Breast epithelium (tissue), 4 donors: ENCODE measurements at regions not wholly inside any gene's neighbourhood (a gene's known extent, or its start where the extent isn't known, plus 50 kb on each side); places are given as distances from the start of the nearest gene placed in this dataset.

Experiments used
- DNase-seq, 2 donors: peaks; one replicate each; pipeline ENCODE4 v3.0.0-alpha.2; 2019; ENCODE audit warnings: low spot score in 2 of 2
- H3K27ac ChIP-seq, 2 donors: fragments of 200-600 bp; sonication (generic) in 1 of 2; one replicate each; pipeline ENCODE4 v1.5.1; 2016 to 2019; ENCODE audit warnings: mild to moderate bottlenecking in 1 of 2
- H3K27me3 ChIP-seq, 2 donors: fragments of 200-600 bp; sonication (generic) in 1 of 2; one replicate each; pipeline versions ENCODE4 v1.5.1 to v1.6.0; 2017 to 2019; ENCODE audit warnings: control low read depth in 1 of 2, mild to moderate bottlenecking in 1 of 2
- H3K36me3 ChIP-seq: fragments of 200-600 bp; one replicate; pipeline ENCODE4 v1.5.1; 2019
- H3K4me1 ChIP-seq, 2 donors: fragments of 200-600 bp; sonication (generic); one replicate each; pipeline ENCODE4 v1.5.1; 2016 to 2019; ENCODE audit warnings: control low read depth in 1 of 2
- H3K4me3 ChIP-seq, 3 donors: fragments of 200-600 bp; sonication (generic); 1 replicate in 2 of 3; 2 replicates in 1 of 3; pipeline ENCODE4 v1.5.1; 2016 to 2019; ENCODE audit warnings: mild to moderate bottlenecking in 3 of 3, moderate library complexity in 2 of 3
- H3K9me3 ChIP-seq, 2 donors: fragments of 200-600 bp; sonication (generic) in 1 of 2; one replicate each; pipeline ENCODE4 v1.5.1; 2016 to 2019; ENCODE audit warnings: control low read depth in 1 of 2
- POLR2A ChIP-seq: fragments of 450-650 bp; IDR thresholded peaks from one replicate; pipeline ENCODE4 v1.6.1; 2016; ENCODE audit warnings: antibody characterized with exemption, mild to moderate bottlenecking, moderate library complexity
- POLR2AphosphoS5 ChIP-seq, 3 donors: sonication (generic); formaldehyde crosslinking; IDR thresholded peaks; one replicate each; pipeline ENCODE4 v1.6.1; 2017; ENCODE audit warnings: antibody characterized with exemption in 3 of 3
- intact Hi-C: fragments of 100-400 bp; cut with DNase I; formaldehyde crosslinking; loops from one replicate; pipeline ENCODE4 v1.15.1; 2023; ENCODE audit warnings: low total_unique reads
- TF ChIP-seq, protein P1 (sequence below), 3 donors: fragments of 450-650 bp; IDR thresholded peaks; one replicate each; pipeline ENCODE4 v1.5.1; 2016 to 2017; ENCODE audit warnings: antibody characterized with exemption in 3 of 3, mild to moderate bottlenecking in 3 of 3, moderate library complexity in 3 of 3

DNA sequence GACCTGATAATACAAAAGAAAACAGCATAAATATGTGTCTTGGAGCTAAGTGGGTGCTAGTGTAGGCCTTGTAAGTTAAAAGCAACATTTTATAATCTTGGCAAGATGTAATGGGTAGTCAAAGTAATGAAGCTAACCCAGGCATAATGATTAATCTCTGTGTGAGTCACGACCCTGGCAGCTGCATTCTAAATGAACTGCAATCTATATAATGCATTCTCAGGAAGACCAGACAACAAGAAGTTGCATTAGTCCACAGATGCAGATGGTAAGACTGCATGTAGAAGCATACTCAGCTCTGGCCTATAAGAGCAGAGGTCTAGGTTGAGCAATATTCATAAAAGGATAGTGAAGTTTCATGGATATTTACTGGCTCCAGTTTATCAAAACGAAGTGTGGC is 85.6 kb upstream of the ETAA1 start:
- Histone ChIP-seq H3K27ac (no peak overlapping the region), H3K4me1 (no peaks in the 10 kb centered on the region), H3K36me3 (no peaks in the 10 kb centered on the region), H3K27me3 (no peaks in the 10 kb centered on the region), H3K9me3 (no peaks in the 10 kb centered on the region), H3K4me3 (no peak overlapping the region)
- intact Hi-C loops = no loop called here
- no peak for DNase-seq
- TF ChIP-seq POLR2AphosphoS5 (IDR thresholded peaks at IDR 0.05) = no peak
- TF ChIP-seq POLR2A = no peak
- TF ChIP-seq, protein P1, sequence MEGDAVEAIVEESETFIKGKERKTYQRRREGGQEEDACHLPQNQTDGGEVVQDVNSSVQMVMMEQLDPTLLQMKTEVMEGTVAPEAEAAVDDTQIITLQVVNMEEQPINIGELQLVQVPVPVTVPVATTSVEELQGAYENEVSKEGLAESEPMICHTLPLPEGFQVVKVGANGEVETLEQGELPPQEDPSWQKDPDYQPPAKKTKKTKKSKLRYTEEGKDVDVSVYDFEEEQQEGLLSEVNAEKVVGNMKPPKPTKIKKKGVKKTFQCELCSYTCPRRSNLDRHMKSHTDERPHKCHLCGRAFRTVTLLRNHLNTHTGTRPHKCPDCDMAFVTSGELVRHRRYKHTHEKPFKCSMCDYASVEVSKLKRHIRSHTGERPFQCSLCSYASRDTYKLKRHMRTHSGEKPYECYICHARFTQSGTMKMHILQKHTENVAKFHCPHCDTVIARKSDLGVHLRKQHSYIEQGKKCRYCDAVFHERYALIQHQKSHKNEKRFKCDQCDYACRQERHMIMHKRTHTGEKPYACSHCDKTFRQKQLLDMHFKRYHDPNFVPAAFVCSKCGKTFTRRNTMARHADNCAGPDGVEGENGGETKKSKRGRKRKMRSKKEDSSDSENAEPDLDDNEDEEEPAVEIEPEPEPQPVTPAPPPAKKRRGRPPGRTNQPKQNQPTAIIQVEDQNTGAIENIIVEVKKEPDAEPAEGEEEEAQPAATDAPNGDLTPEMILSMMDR (IDR thresholded peaks at IDR 0.05) = no peak

DNA sequence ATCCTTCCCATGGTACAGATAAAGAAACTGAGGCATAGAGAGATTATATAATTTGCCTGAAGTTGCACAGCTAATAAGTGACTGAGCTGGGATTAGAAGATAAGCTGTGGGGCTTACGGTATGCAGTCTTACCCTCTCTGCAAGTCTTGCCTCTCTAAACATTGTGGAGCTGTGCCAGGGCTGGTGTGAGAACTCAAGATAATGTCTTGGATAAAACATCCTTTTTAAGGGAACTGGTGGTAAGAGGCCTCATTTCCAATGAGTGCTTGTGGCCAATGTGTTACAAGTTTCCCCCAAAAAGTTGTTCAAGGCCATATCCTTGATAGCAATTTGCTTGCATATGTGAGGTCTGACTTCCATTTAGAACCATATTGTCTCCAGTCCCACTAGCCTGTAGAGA is 84.3 kb upstream of the ETAA1 start:
- DNase-seq = no peak
- H3K9me3 ChIP-seq = no peaks in the 10 kb centered on the region
- H3K4me3 ChIP-seq = no peak overlapping the region
- H3K36me3 ChIP-seq = no peaks in the 10 kb centered on the region
- H3K27me3 ChIP-seq = no peaks in the 10 kb centered on the region
- TF ChIP-seq POLR2A (no peak), POLR2AphosphoS5 (IDR thresholded peaks at IDR 0.05) (no peak)
- TF ChIP-seq, protein P1 (IDR thresholded peaks at IDR 0.05) = no peak
- no peaks in the 10 kb centered on the region for H3K4me1 ChIP-seq
- no peak overlapping the region for H3K27ac ChIP-seq
- intact Hi-C loops = no loop called here

DNA sequence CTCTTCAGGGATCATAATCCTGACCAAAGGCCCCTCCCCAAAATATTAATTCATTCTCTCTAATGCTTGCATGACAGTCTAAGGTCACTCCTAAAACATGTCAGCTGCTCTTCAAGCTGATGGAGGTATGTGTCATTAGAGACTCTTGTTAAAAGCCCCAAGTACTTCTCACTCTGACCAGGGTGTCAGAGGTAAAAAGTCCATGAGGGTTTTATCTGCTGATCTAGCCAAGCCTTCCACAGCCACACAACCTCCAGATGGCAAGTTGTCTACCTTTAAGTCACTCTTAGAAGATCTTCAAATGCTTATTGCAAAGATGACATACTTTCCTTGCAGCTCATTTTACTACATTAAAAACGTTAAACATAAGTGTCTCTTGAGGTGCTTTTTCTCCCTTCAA is 83.6 kb upstream of the ETAA1 start:
- intact Hi-C loops = no loop called here
- no peaks in the 10 kb centered on the region for H3K9me3 ChIP-seq

DNA sequence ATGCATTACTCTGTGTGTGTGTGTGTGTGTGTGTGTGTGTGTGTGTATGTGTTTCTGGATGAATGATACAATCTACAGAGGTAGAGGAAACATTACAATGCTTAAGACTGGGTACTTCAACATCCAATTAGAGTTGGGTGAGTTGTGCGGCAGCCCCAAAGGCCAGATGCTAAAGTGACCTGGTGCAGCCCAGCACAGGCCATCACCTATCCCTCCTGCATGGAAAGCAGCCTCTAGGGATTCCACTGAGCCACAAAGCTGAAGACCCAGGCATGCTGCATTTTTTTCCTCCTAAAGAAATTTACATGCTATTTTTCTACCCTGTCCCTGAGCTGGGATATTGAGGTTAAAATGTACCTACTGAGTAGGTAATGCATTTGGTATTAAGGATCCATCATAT is 79.1 kb upstream of the ETAA1 start:
- no peaks in the 10 kb centered on the region for H3K4me1 ChIP-seq
- intact Hi-C loops = no loop called here

More for the DNA sequence above, 83.6 kb upstream of the ETAA1 start:
- Histone ChIP-seq H3K27ac (no peak overlapping the region), H3K4me3 (no peak overlapping the region), H3K36me3 (no peaks in the 10 kb centered on the region), H3K4me1 (no peaks in the 10 kb centered on the region), H3K27me3 (no peaks in the 10 kb centered on the region)
- TF ChIP-seq POLR2AphosphoS5 (IDR thresholded peaks at IDR 0.05) = no peak
- TF ChIP-seq, protein P1 (IDR thresholded peaks at IDR 0.05) = no peak
- TF ChIP-seq POLR2A = no peak
- DNase-seq = no peak

DNA sequence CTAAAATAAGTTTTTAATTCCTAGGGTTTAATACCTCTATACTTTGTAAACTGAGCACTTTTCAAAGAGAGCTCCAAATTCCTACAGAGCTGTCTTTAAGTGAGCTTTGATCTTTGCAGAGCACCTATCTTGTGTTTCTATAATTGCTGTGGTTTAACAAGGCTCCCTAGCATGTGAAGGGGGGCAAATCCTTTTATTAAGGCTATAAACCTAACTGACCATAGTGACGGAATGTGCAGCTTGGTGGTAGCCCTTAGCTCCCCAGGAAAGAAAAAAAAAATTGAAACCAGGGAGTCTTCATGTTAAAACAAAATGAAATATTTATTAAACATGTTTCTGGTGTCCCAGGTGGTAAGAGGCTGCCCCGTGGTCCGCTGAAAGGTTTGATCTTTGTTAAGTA is 78.6 kb upstream of the ETAA1 start:
- intact Hi-C loops = no loop called here
- no peaks in the 10 kb centered on the region for H3K4me1 ChIP-seq
- TF ChIP-seq POLR2A = no peak
- TF ChIP-seq POLR2AphosphoS5 (IDR thresholded peaks at IDR 0.05) = no peak
- TF ChIP-seq, protein P1 (IDR thresholded peaks at IDR 0.05) = no peak
- no peaks in the 10 kb centered on the region for H3K9me3 ChIP-seq
- no peak overlapping the region for H3K27ac ChIP-seq
- H3K27me3 ChIP-seq = no peaks in the 10 kb centered on the region
- no peak overlapping the region for H3K4me3 ChIP-seq
- no peak for DNase-seq
- H3K36me3 ChIP-seq = no peaks in the 10 kb centered on the region

More for the DNA sequence above, 79.1 kb upstream of the ETAA1 start:
- Histone ChIP-seq H3K27ac (no peak overlapping the region), H3K36me3 (no peaks in the 10 kb centered on the region), H3K9me3 (no peaks in the 10 kb centered on the region), H3K4me3 (no peak overlapping the region), H3K27me3 (no peaks in the 10 kb centered on the region)
- DNase-seq = no peak
- no peak for TF ChIP-seq POLR2AphosphoS5 (IDR thresholded peaks at IDR 0.05)

DNA sequence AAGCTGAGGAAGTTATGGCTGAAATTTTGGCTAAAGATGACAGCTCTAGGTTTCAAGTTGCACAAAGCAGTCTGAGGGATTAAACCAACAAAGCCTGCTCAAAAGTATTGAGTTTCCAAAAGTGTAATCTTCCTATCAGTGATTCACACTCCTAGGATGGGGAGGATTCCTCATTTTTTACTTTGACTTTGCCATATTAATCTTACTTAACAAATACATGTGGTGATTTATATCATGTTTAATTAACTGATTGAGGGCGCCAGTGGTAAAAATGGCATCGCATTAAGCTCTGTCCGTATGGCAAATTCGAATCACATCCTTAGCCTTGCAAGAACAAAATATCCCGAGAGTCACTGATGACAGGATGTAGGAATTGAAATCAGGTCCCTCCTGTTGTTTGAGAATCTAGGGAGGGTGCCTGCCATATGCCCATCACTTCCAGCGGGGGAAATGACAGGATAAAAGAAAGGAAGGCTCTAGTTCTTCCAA is 78.1 kb upstream of the ETAA1 start:
- H3K9me3 ChIP-seq = no peaks in the 10 kb centered on the region
- H3K4me1 ChIP-seq = no peaks in the 10 kb centered on the region
- no peaks in the 10 kb centered on the region for H3K36me3 ChIP-seq
- TF ChIP-seq POLR2A (no peak), POLR2AphosphoS5 (IDR thresholded peaks at IDR 0.05) (no peak)
- TF ChIP-seq, protein P1 (IDR thresholded peaks at IDR 0.05) = no peak
- H3K4me3 ChIP-seq = no peak overlapping the region
- H3K27ac ChIP-seq = no peak overlapping the region
- intact Hi-C loops = no loop called here
- no peaks in the 10 kb centered on the region for H3K27me3 ChIP-seq
- DNase-seq = no peak
